GM04503 (cell line): ENCODE measurements at regions not wholly inside any gene's neighbourhood (a gene's known extent, or its start where the extent isn't known, plus 50 kb on each side); places are given as distances from the start of the nearest gene placed in this dataset.
"Not testable (repeated sequence)": the region's sequence is repeated elsewhere in the genome, so short reads cannot be mapped to it uniquely, and the experiment has no call there.

Source experiments
- DNase-seq: peaks from one replicate; pipeline ENCODE4 v3.0.0-alpha.2; 2012; ENCODE audit warnings: low read depth

GRCh38 chr4:125750828-125751466 is 436.2 kb downstream of the FAT4 start:
- DNase-seq = no peak

GRCh38 chr4:125758438-125758837 is 443.7 kb downstream of the FAT4 start:
- no peak for DNase-seq

GRCh38 chr4:125760201-125760819 is 445.6 kb downstream of the FAT4 start:
- DNase-seq = no peak

GRCh38 chr4:125760956-125761355 is 446.2 kb downstream of the FAT4 start:
- DNase-seq = no peak

- DNase-seq = no peak
These were observed 447.8 kb downstream of the FAT4 start for GRCh38 chr4:125762537-125762936.

GRCh38 chr4:125765941-125766340 is 451.2 kb downstream of the FAT4 start:
- DNase-seq = no peak

GRCh38 chr4:125770814-125771398 is 456.2 kb downstream of the FAT4 start:
- DNase-seq = no peak

GRCh38 chr4:125772680-125773079 is 457.9 kb downstream of the FAT4 start:
- DNase-seq = no peak

- DNase-seq = no peak
These were observed 458.7 kb downstream of the FAT4 start for GRCh38 chr4:125773502-125773901.

- no peak for DNase-seq
These were observed 459.2 kb downstream of the FAT4 start for GRCh38 chr4:125773931-125774330.

- DNase-seq = no peak
These were observed 461.4 kb downstream of the FAT4 start for GRCh38 chr4:125776146-125776545.

- peak; percentile 31 for DNase-seq
These were observed 465.4 kb downstream of the FAT4 start for GRCh38 chr4:125780164-125780563.

GRCh38 chr4:125780747-125781146 is 466.0 kb downstream of the FAT4 start:
- no peak for DNase-seq

GRCh38 chr4:125781651-125782050 is 466.9 kb downstream of the FAT4 start:
- no peak for DNase-seq

- DNase-seq = no peak
These were observed 470.0 kb downstream of the FAT4 start for GRCh38 chr4:125784741-125785140.

- DNase-seq = no peak
These were observed 473.0 kb downstream of the FAT4 start for GRCh38 chr4:125787707-125788106.

GRCh38 chr4:125789023-125789422 is 474.3 kb downstream of the FAT4 start:
- no peak for DNase-seq

GRCh38 chr4:125791896-125792295 is 477.1 kb downstream of the FAT4 start:
- no peak for DNase-seq

GRCh38 chr4:125794989-125795388 is 480.2 kb downstream of the FAT4 start:
- no peak for DNase-seq

- no peak for DNase-seq
These were observed 481.4 kb downstream of the FAT4 start for GRCh38 chr4:125796138-125796537.

- not testable (repeated sequence) for DNase-seq
These were observed 482.9 kb downstream of the FAT4 start for GRCh38 chr4:125797621-125798020.

GRCh38 chr4:125801373-125801772 is 486.6 kb downstream of the FAT4 start:
- peak; percentile 11 for DNase-seq

GRCh38 chr4:125801924-125802323 is 487.2 kb downstream of the FAT4 start:
- no peak for DNase-seq

- DNase-seq = no peak
These were observed 493.3 kb downstream of the FAT4 start for GRCh38 chr4:125808022-125808421.
